ENCODE measurements at regions not wholly inside any gene's neighbourhood (a gene's known extent, or its start where the extent isn't known, plus 50 kb on each side); places are given as distances from the start of the nearest gene placed in this dataset.
"Not testable (repeated sequence)": the region's sequence is repeated elsewhere in the genome, so short reads cannot be mapped to it uniquely, and the experiment has no call there.

DNA sequence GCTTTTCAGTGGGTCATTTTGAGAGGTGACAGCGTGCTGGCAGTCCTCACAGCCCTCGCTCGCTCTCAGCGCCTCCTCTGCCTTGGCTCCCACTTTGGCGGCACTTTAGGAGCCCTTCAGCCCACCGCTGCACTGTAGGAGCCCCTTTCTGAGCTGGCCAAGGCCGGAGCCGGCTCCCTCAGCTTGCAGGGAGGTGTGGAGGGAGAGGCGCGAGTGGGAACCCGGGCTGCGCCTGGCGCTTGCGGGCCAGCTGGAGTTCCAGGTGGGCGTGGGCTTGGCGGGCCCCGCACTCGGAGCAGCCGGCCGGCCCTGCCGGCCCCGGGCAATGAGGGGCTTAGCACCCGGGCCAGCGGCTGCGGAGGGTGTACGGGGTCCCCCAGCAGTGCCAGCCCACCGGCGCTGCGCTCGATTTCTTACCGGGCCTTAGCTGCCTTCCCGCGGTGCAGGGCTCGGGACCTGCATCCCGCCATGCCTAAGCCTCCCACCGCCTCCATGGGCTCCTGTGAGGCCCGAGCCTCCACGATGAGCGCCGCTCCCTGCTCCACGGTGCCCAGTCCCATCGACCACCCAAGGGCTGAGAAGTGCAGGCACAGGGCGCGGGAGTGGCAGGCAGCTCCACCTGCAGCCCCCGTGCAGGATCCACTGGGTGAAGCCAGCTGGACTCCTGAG lies 289.1 kb upstream of the UBE2E3 start:
- H3K4me1 ChIP-seq (ENCODE audit: insufficient read depth, low read length, poor library complexity, severe bottlenecking); H3K27me3 ChIP-seq (replicated peaks; ENCODE audit: insufficient read depth, low read depth, low read length, poor library complexity); H3K36me3 ChIP-seq (ENCODE audit: insufficient read depth, low read length, poor library complexity, severe bottlenecking); intact Hi-C loops (cut with micrococcal nuclease; ENCODE audit: unreplicated experiment); H3K27ac ChIP-seq (ENCODE audit: low read depth, low read length, poor library complexity, severe bottlenecking); CTCF ChIA-PET; POLR2A ChIA-PET (ENCODE audit: low non-redundant PET); DNase-seq (ENCODE audit: low spot score); BruUV-seq (replicated peaks); H3K9me3 ChIP-seq (ENCODE audit: low read depth, low read length, poor library complexity, severe bottlenecking); H3K4me3 ChIP-seq (ENCODE audit: low read depth, low read length, poor library complexity, severe bottlenecking): not testable (repeated sequence)

DNA sequence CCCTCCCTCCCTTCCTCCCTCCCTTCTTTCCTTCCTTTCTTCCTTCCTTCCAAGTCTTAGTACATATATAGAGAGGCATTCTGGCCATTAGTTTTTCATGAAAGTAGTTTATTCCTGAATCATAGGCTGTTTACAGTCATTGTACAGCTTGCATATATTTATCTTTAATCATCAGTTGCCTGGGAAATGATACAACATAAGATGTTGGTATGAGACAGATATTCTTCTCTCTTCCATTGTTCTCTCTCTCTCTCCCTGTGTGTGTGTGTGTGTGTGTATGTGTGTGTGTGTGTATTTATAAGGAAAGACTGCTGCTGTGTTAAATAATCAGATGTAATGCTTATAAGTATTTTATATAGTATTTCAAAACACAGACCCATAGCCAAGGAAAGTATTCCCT lies 289.8 kb upstream of the UBE2E3 start:
- ChIA-PET POLR2A (ENCODE audit: low non-redundant PET) (no interaction called here), CTCF (no interaction called here)
- no peak overlapping the region for H3K27ac ChIP-seq (ENCODE audit: low read depth, low read length, poor library complexity, severe bottlenecking)
- H3K4me1 ChIP-seq (ENCODE audit: insufficient read depth, low read length, poor library complexity, severe bottlenecking), result no peaks in the 10 kb centered on the region
- BruUV-seq (replicated peaks), result no TSS peak
- H3K36me3 ChIP-seq (ENCODE audit: insufficient read depth, low read length, poor library complexity, severe bottlenecking), result no peaks in the 10 kb centered on the region
- no peak overlapping the region for H3K4me3 ChIP-seq (ENCODE audit: low read depth, low read length, poor library complexity, severe bottlenecking)
- H3K27me3 ChIP-seq (replicated peaks; ENCODE audit: insufficient read depth, low read depth, low read length, poor library complexity), result no peaks in the 10 kb centered on the region
- TF ChIP-seq EZH2 (IDR thresholded peaks at IDR 0.05; ENCODE audit: borderline replicate concordance, low read depth, low read length, poor library complexity, severe bottlenecking), result no peak
- H3K9me3 ChIP-seq (ENCODE audit: low read depth, low read length, poor library complexity, severe bottlenecking), result no peaks in the 10 kb centered on the region
- intact Hi-C loops (cut with micrococcal nuclease; ENCODE audit: unreplicated experiment), result no loop called here
- DNase-seq (ENCODE audit: low spot score), result no peak

DNA sequence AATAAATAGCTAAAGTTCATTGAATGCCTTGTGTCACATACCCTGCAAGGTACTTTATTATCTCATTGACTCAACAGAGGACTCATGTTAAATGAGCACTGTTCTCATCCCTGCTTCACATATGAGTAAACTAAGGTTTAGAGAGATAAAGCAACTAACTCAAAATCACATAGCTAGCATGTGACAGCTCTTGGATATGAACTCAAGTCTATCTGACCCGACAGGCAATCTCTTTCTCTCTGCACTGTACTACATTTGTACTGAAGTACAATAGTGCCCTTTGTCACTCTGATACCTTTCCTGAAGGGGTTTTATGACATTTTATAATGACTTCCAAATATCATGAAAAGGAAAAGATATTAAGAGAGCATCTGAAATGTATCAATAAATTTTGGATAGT lies 297.5 kb upstream of the UBE2E3 start:
- no peak for TF ChIP-seq EZH2 (IDR thresholded peaks at IDR 0.05; ENCODE audit: borderline replicate concordance, low read depth, low read length, poor library complexity, severe bottlenecking)
- TF ChIP-seq, protein P1, sequence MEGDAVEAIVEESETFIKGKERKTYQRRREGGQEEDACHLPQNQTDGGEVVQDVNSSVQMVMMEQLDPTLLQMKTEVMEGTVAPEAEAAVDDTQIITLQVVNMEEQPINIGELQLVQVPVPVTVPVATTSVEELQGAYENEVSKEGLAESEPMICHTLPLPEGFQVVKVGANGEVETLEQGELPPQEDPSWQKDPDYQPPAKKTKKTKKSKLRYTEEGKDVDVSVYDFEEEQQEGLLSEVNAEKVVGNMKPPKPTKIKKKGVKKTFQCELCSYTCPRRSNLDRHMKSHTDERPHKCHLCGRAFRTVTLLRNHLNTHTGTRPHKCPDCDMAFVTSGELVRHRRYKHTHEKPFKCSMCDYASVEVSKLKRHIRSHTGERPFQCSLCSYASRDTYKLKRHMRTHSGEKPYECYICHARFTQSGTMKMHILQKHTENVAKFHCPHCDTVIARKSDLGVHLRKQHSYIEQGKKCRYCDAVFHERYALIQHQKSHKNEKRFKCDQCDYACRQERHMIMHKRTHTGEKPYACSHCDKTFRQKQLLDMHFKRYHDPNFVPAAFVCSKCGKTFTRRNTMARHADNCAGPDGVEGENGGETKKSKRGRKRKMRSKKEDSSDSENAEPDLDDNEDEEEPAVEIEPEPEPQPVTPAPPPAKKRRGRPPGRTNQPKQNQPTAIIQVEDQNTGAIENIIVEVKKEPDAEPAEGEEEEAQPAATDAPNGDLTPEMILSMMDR (conservative IDR thresholded peaks at IDR 0.05; ENCODE audit: low read depth, low read length), result no peak
- Histone ChIP-seq H3K36me3 (ENCODE audit: insufficient read depth, low read length, poor library complexity, severe bottlenecking) (no peaks in the 10 kb centered on the region), H3K9me3 (ENCODE audit: low read depth, low read length, poor library complexity, severe bottlenecking) (no peaks in the 10 kb centered on the region), H3K27ac (ENCODE audit: low read depth, low read length, poor library complexity, severe bottlenecking) (no peak overlapping the region), H3K4me1 (ENCODE audit: insufficient read depth, low read length, poor library complexity, severe bottlenecking) (no peaks in the 10 kb centered on the region), H3K4me3 (ENCODE audit: low read depth, low read length, poor library complexity, severe bottlenecking) (no peak overlapping the region), H3K27me3 (replicated peaks; ENCODE audit: insufficient read depth, low read depth, low read length, poor library complexity) (no peaks in the 10 kb centered on the region)
- CTCF ChIA-PET, result no interaction called here
- no peak for DNase-seq (ENCODE audit: low spot score)
- intact Hi-C loops (cut with micrococcal nuclease; ENCODE audit: unreplicated experiment), result no loop called here
- POLR2A ChIA-PET (ENCODE audit: low non-redundant PET), result no interaction called here
- BruUV-seq (replicated peaks), result no TSS peak

DNA sequence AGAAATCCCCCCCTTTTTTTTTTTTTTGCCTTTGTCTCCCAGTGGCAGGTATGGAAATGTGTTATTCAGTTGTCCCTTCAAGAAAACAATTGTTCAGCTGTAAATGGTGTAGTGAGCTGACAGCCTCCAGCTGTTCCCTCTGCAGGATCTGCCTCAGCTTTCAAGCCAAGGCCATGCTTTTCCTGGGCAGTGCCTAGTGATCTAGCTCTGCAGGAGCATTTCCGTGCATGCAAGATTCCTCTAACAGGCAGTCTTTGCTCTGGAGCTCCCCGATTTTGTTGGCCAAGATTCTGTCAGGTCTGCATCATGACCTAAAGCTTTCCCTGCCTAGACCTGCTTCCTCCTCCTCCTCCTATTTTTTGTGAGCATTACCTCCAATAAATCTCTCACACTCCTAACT lies 300.7 kb upstream of the UBE2E3 start:
- Histone ChIP-seq H3K27me3 (replicated peaks; ENCODE audit: insufficient read depth, low read depth, low read length, poor library complexity) (no peaks in the 10 kb centered on the region), H3K4me3 (ENCODE audit: low read depth, low read length, poor library complexity, severe bottlenecking) (no peak overlapping the region), H3K9me3 (ENCODE audit: low read depth, low read length, poor library complexity, severe bottlenecking) (no peaks in the 10 kb centered on the region), H3K36me3 (ENCODE audit: insufficient read depth, low read length, poor library complexity, severe bottlenecking) (no peaks in the 10 kb centered on the region), H3K4me1 (ENCODE audit: insufficient read depth, low read length, poor library complexity, severe bottlenecking) (no peaks in the 10 kb centered on the region), H3K27ac (ENCODE audit: low read depth, low read length, poor library complexity, severe bottlenecking) (no peak overlapping the region)
- ChIA-PET POLR2A (ENCODE audit: low non-redundant PET) (no interaction called here), CTCF (interaction anchor here (0.6 kb wide), 1 partner anchor 27 kb away, joined by 3 read pairs; no protein-coding TSS in a partner anchor)
- TF ChIP-seq, protein P1 (conservative IDR thresholded peaks at IDR 0.05; ENCODE audit: low read depth, low read length), result no peak
- no peak for TF ChIP-seq EZH2 (IDR thresholded peaks at IDR 0.05; ENCODE audit: borderline replicate concordance, low read depth, low read length, poor library complexity, severe bottlenecking)
- intact Hi-C loops (cut with micrococcal nuclease; ENCODE audit: unreplicated experiment), result no loop called here
- DNase-seq (ENCODE audit: low spot score), result peak; percentile 41
- no TSS peak for BruUV-seq (replicated peaks)

Data from A673 (cell line).